Tibial artery (tissue), 4 donors: ENCODE measurements at regions not wholly inside any gene's neighbourhood (a gene's known extent, or its start where the extent isn't known, plus 50 kb on each side); places are given as distances from the start of the nearest gene placed in this dataset.
"Not testable (repeated sequence)": the region's sequence is repeated elsewhere in the genome, so short reads cannot be mapped to it uniquely, and the experiment has no call there.

Experiments
- DNase-seq, 2 donors: peaks; one replicate each; pipeline ENCODE4 v3.0.0-alpha.2; 2019
- H3K27ac ChIP-seq, 2 donors: fragments of 200-600 bp; sonication (generic) in 1 of 2; 1 replicate in 1 of 2; 2 replicates in 1 of 2; pipeline ENCODE4 v1.5.1; 2018 to 2019; ENCODE audit warnings: mild to moderate bottlenecking in 1 of 2
- H3K27me3 ChIP-seq, 2 donors: fragments of 200-600 bp; sonication (generic) in 1 of 2; one replicate each; pipeline versions ENCODE4 v1.5.1 to v1.6.0; 2016 to 2019
- H3K36me3 ChIP-seq, 3 donors: fragments of 200-600 bp; sonication (generic) in 2 of 3; one replicate each; pipeline ENCODE4 v1.5.1; 2016 to 2019; ENCODE audit warnings: mild to moderate bottlenecking in 2 of 3
- H3K4me1 ChIP-seq, 4 donors: fragments of 200-600 bp; sonication (generic) in 2 of 4; 1 replicate in 3 of 4; 2 replicates in 1 of 4; pipeline ENCODE4 v1.5.1; 2016 to 2019
- H3K4me3 ChIP-seq, 2 donors: fragments of 200-600 bp; sonication (generic) in 1 of 2; 1 replicate in 1 of 2; 2 replicates in 1 of 2; pipeline ENCODE4 v1.5.1; 2018 to 2019; ENCODE audit warnings: mild to moderate bottlenecking in 2 of 2
- H3K9me3 ChIP-seq, 3 donors: fragments of 200-600 bp; sonication (generic) in 1 of 3; one replicate each; pipeline ENCODE4 v1.5.1; 2016 to 2019
- CTCF ChIP-seq, 2 experiments: fragments of 200-600 bp in 1 of 2; fragments of 450-650 bp in 1 of 2; IDR thresholded peaks; one replicate each; pipeline ENCODE4 v1.5.1; 2017 to 2019; ENCODE audit warnings: antibody characterized with exemption in 2 of 2, mild to moderate bottlenecking in 1 of 2, moderate library complexity in 1 of 2
- intact Hi-C: fragments of 100-400 bp; cut with DNase I; formaldehyde crosslinking; loops from one replicate; pipeline ENCODE4 v1.15.0; 2023; ENCODE audit warnings: low total_unique reads

GRCh38 chr4:3630136-3630597, 97.9 kb upstream of the LRPAP1 start:
- intact Hi-C loops = no loop called here
- Histone ChIP-seq H3K9me3 (peaks cover 0 to 3% (median 0%) of the 10 kb centered on the region in 3 donors), H3K4me1 (no peaks in the 10 kb centered on the region), H3K36me3 (no peaks in the 10 kb centered on the region), H3K27ac (no peak overlapping the region), H3K4me3 (no peak overlapping the region), H3K27me3 (peaks cover 0 to 38% of the 10 kb centered on the region in 2 donors)
- TF ChIP-seq CTCF (IDR thresholded peaks at IDR 0.05) = no peak
- no peak for DNase-seq

- TF ChIP-seq CTCF (IDR thresholded peaks at IDR 0.05) = no peak
- no peak overlapping the region for H3K27ac ChIP-seq
- no peak for DNase-seq
- H3K36me3 ChIP-seq = no peaks in the 10 kb centered on the region
- peaks cover 0 to 3% (median 0%) of the 10 kb centered on the region in 3 donors for H3K9me3 ChIP-seq
- H3K4me3 ChIP-seq = no peak overlapping the region
- intact Hi-C loops = no loop called here
- peaks cover 0 to 41% of the 10 kb centered on the region in 2 donors for H3K27me3 ChIP-seq
- no peaks in the 10 kb centered on the region for H3K4me1 ChIP-seq
Observed at GRCh38 chr4:3629665-3630064, 97.4 kb upstream of the LRPAP1 start.

GRCh38 chr4:3629176-3629575, 97.0 kb upstream of the LRPAP1 start:
- H3K27ac ChIP-seq, H3K36me3 ChIP-seq, H3K4me3 ChIP-seq, intact Hi-C loops, H3K9me3 ChIP-seq, DNase-seq, H3K4me1 ChIP-seq: not testable (repeated sequence)
- peaks cover 0 to 43% of the 10 kb centered on the region in 2 donors for H3K27me3 ChIP-seq

- TF ChIP-seq CTCF (IDR thresholded peaks at IDR 0.05) = no peak
- no peaks in the 10 kb centered on the region for H3K4me1 ChIP-seq
- H3K36me3 ChIP-seq = no peaks in the 10 kb centered on the region
- no peak overlapping the region for H3K4me3 ChIP-seq
- no peak overlapping the region for H3K27ac ChIP-seq
- intact Hi-C loops = no loop called here
- H3K9me3 ChIP-seq = peaks cover 0 to 3% (median 0%) of the 10 kb centered on the region in 3 donors
- H3K27me3 ChIP-seq = peaks cover 0 to 47% of the 10 kb centered on the region in 2 donors
- DNase-seq = no peak
Observed at GRCh38 chr4:3628868-3629175, 96.6 kb upstream of the LRPAP1 start.

GRCh38 chr4:3627967-3628867, 96.0 kb upstream of the LRPAP1 start:
- H3K27ac ChIP-seq, DNase-seq, H3K4me3 ChIP-seq, H3K36me3 ChIP-seq, intact Hi-C loops, H3K9me3 ChIP-seq, H3K4me1 ChIP-seq: not testable (repeated sequence)
- H3K27me3 ChIP-seq = peaks cover 0 to 50% of the 10 kb centered on the region in 2 donors

- H3K36me3 ChIP-seq, H3K4me3 ChIP-seq, H3K9me3 ChIP-seq, intact Hi-C loops, H3K27ac ChIP-seq, H3K4me1 ChIP-seq, DNase-seq: not testable (repeated sequence)
- H3K27me3 ChIP-seq = peaks cover 0 to 53% of the 10 kb centered on the region in 2 donors
Observed at GRCh38 chr4:3627456-3627855, 95.2 kb upstream of the LRPAP1 start.

- intact Hi-C loops, H3K27ac ChIP-seq: not testable (repeated sequence)
Observed at GRCh38 chr4:3626131-3626884, 94.1 kb upstream of the LRPAP1 start.

GRCh38 chr4:3625286-3625875, 93.2 kb upstream of the LRPAP1 start:
- H3K36me3 ChIP-seq, H3K27ac ChIP-seq, H3K4me1 ChIP-seq, H3K4me3 ChIP-seq, H3K9me3 ChIP-seq, DNase-seq, intact Hi-C loops: not testable (repeated sequence)
- H3K27me3 ChIP-seq = peaks cover 0 to 46% of the 10 kb centered on the region in 2 donors

More at GRCh38 chr4:3626131-3626884, 94.1 kb upstream of the LRPAP1 start:
- H3K27me3 ChIP-seq = peaks cover 0 to 53% of the 10 kb centered on the region in 2 donors
- not testable (repeated sequence) for H3K36me3 ChIP-seq, H3K9me3 ChIP-seq, H3K4me3 ChIP-seq, DNase-seq, H3K4me1 ChIP-seq

- H3K36me3 ChIP-seq, H3K9me3 ChIP-seq, H3K27ac ChIP-seq, DNase-seq, H3K4me3 ChIP-seq, intact Hi-C loops, H3K4me1 ChIP-seq: not testable (repeated sequence)
- H3K27me3 ChIP-seq = peaks cover 0 to 37% of the 10 kb centered on the region in 2 donors
Observed at GRCh38 chr4:3623809-3624329, 91.6 kb upstream of the LRPAP1 start.
